Liver (tissue), 8 donors: ENCODE measurements at regions not wholly inside any gene's neighbourhood (a gene's known extent, or its start where the extent isn't known, plus 50 kb on each side); places are given as distances from the start of the nearest gene placed in this dataset.

Experiments
- DNase-seq: peaks from one replicate; pipeline ENCODE4 v3.0.0-alpha.2; 2017; ENCODE audit warnings: low spot score
- H3K27ac ChIP-seq, 2 donors: one replicate each; pipeline ENCODE4 v1.7.0; 2013; ENCODE audit warnings: inconsistent platforms in 2 of 2, low read length in 2 of 2, control low read depth in 1 of 2, low read depth in 1 of 2, mild to moderate bottlenecking in 1 of 2
- H3K27me3 ChIP-seq, 4 donors: one replicate each; pipeline versions ENCODE4 v1.6.1 to v1.7.0; 2013; ENCODE audit warnings: low read length in 3 of 4, inconsistent platforms in 1 of 4, mild to moderate bottlenecking in 1 of 4, moderate library complexity in 1 of 4; ENCODE audit not compliant: control insufficient read depth in 4 of 4, insufficient read depth in 4 of 4
- H3K36me3 ChIP-seq, 4 donors: one replicate each; pipeline versions ENCODE4 v1.6.1 to v1.7.0; 2013; ENCODE audit warnings: low read length in 3 of 4, mild to moderate bottlenecking in 3 of 4, low read depth in 1 of 4, moderate library complexity in 1 of 4; ENCODE audit not compliant: control insufficient read depth in 4 of 4, insufficient read depth in 3 of 4
- H3K4me1 ChIP-seq, 4 donors: one replicate each; pipeline versions ENCODE4 v1.6.1 to v1.7.0; 2013; ENCODE audit warnings: low read length in 3 of 4, mild to moderate bottlenecking in 3 of 4, moderate library complexity in 1 of 4; ENCODE audit not compliant: control insufficient read depth in 4 of 4, insufficient read depth in 4 of 4
- H3K4me3 ChIP-seq, 3 donors: one replicate each; pipeline versions ENCODE4 v1.6.1 to v1.7.0; 2013; ENCODE audit warnings: low read length in 3 of 3, control low read depth in 1 of 3, low read depth in 1 of 3, mild to moderate bottlenecking in 1 of 3
- H3K9ac ChIP-seq, 2 donors: one replicate each; pipeline ENCODE4 v1.7.0; 2013; ENCODE audit warnings: low read length in 2 of 2, mild to moderate bottlenecking in 2 of 2, moderate library complexity in 2 of 2, control low read depth in 1 of 2, low read depth in 1 of 2
- H3K9me3 ChIP-seq, 4 donors: one replicate each; pipeline versions ENCODE4 v1.6.1 to v1.7.0; 2013; ENCODE audit warnings: low read length in 3 of 4; ENCODE audit not compliant: control insufficient read depth in 4 of 4
- CTCF ChIP-seq: fragments of 150-350 bp; IDR thresholded peaks from 2 replicates; pipeline ENCODE4 v1.5.1; 2017; ENCODE audit warnings: improper control_type of control experiment, low read depth, low read length; ENCODE audit not compliant: missing input control
- EGR1 ChIP-seq, 2 donors: IDR thresholded peaks; 2 replicates each; pipeline ENCODE4 v1.6.1; 2016 to 2018; ENCODE audit warnings: antibody characterized with exemption in 2 of 2, low read depth in 2 of 2
- FOXA1 ChIP-seq: IDR thresholded peaks from 2 replicates; pipeline ENCODE4 v1.6.1; 2016; ENCODE audit warnings: antibody characterized with exemption
- FOXA2 ChIP-seq: IDR thresholded peaks from 2 replicates; pipeline ENCODE4 v1.6.1; 2016; ENCODE audit warnings: antibody characterized with exemption
- GABPA ChIP-seq, 2 donors: IDR thresholded peaks in 1 of 2; conservative IDR thresholded peaks in 1 of 2; 2 replicates each; pipeline ENCODE4 v1.6.1; 2016; ENCODE audit warnings: antibody characterized with exemption in 2 of 2, mild to moderate bottlenecking in 1 of 2, moderate library complexity in 1 of 2
- HNF4A ChIP-seq, 2 donors: conservative IDR thresholded peaks; 2 replicates each; pipeline ENCODE4 v1.6.1; 2016; ENCODE audit warnings: antibody characterized with exemption in 2 of 2, mild to moderate bottlenecking in 2 of 2
- HNF4G ChIP-seq: IDR thresholded peaks from 2 replicates; pipeline ENCODE4 v1.6.1; 2016; ENCODE audit warnings: antibody characterized with exemption
- JUND ChIP-seq, 2 donors: IDR thresholded peaks; 2 replicates each; pipeline ENCODE4 v1.6.1; 2016; ENCODE audit warnings: antibody characterized with exemption in 2 of 2
- MAX ChIP-seq: IDR thresholded peaks from 2 replicates; pipeline ENCODE4 v1.6.1; 2016; ENCODE audit warnings: antibody characterized with exemption
- NR2F2 ChIP-seq: IDR thresholded peaks from 2 replicates; pipeline ENCODE4 v1.6.1; 2016; ENCODE audit warnings: antibody characterized with exemption
- RAD21 ChIP-seq, 2 donors: IDR thresholded peaks; 2 replicates each; pipeline ENCODE4 v1.6.1; 2016; ENCODE audit warnings: antibody characterized with exemption in 2 of 2, mild to moderate bottlenecking in 2 of 2
- SP1 ChIP-seq: IDR thresholded peaks from 2 replicates; pipeline ENCODE4 v1.6.1; 2018; ENCODE audit warnings: antibody characterized with exemption, mild to moderate bottlenecking
- TAF1 ChIP-seq: conservative IDR thresholded peaks from 2 replicates; pipeline ENCODE4 v1.6.1; 2016; ENCODE audit warnings: antibody characterized with exemption, mild to moderate bottlenecking
- YY1 ChIP-seq: IDR thresholded peaks from 2 replicates; pipeline ENCODE4 v1.6.1; 2016; ENCODE audit warnings: antibody characterized with exemption, mild to moderate bottlenecking
- WGBS: extraction: QIAGEN DNeasy Blood & Tissue Kit; methylation state at CpG from one replicate; pipeline ENCODE4 v1.1.7; 2013; 5-methylcytosine and 5-hydroxymethylcytosine counted together
- TF ChIP-seq, protein P1 (sequence below): IDR thresholded peaks from 2 replicates; pipeline ENCODE4 v1.6.1; 2016; ENCODE audit warnings: antibody characterized with exemption
- TF ChIP-seq, protein P2 (sequence below): IDR thresholded peaks from 2 replicates; pipeline ENCODE4 v1.6.1; 2016; ENCODE audit warnings: antibody characterized with exemption
- TF ChIP-seq, protein P3 (sequence below): IDR thresholded peaks from 2 replicates; pipeline ENCODE4 v1.6.1; 2016; ENCODE audit warnings: antibody characterized with exemption, mild to moderate bottlenecking
- donor health status: healthy.
- donor health status: healthy.
- donor health status: healthy.
- donor health status: healthy.
- donor health status: healthy.

DNA sequence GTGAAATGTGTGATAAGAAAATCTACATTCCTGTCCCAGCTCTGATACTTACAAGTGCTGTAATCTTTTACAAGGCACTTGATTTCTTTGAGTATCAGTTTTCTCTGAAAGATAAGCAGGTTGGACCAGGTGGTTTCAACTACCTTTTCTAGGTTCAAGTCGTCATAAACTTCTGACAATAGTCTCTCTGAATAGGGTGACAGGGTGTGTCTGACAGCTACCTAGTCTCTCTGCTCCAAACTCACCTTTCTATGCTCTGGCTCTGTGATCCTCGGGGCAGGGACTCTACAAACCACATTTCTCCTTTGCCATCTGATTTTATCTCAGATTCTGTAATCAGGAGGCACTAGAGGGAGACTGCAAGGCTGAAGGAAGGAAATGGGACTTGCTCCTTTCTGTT, 137.7 kb upstream of the SYT1 start:
- Histone ChIP-seq H3K27me3 (no peaks in the 10 kb centered on the region), H3K4me1 (no peaks in the 10 kb centered on the region), H3K4me3 (no peak overlapping the region), H3K9me3 (no peaks in the 10 kb centered on the region), H3K27ac (no peak overlapping the region), H3K36me3 (no peaks in the 10 kb centered on the region), H3K9ac (no peak overlapping the region)
- DNase-seq: no peak
- TF ChIP-seq CTCF (no peak), RAD21 (IDR thresholded peaks at IDR 0.05) (no peak), NR2F2 (no peak), HNF4G (no peak), MAX (no peak), FOXA1 (no peak), YY1 (no peak), FOXA2 (no peak), GABPA (IDR thresholded peaks at IDR 0.05 in 1 of 2, conservative IDR thresholded peaks at IDR 0.05 in 1 of 2) (no peak), EGR1 (IDR thresholded peaks at IDR 0.05; ENCODE audit: low read depth in 2 of 2) (no peak), SP1 (no peak), HNF4A (conservative IDR thresholded peaks at IDR 0.05) (no peak), TAF1 (no peak)
- TF ChIP-seq, protein P1, sequence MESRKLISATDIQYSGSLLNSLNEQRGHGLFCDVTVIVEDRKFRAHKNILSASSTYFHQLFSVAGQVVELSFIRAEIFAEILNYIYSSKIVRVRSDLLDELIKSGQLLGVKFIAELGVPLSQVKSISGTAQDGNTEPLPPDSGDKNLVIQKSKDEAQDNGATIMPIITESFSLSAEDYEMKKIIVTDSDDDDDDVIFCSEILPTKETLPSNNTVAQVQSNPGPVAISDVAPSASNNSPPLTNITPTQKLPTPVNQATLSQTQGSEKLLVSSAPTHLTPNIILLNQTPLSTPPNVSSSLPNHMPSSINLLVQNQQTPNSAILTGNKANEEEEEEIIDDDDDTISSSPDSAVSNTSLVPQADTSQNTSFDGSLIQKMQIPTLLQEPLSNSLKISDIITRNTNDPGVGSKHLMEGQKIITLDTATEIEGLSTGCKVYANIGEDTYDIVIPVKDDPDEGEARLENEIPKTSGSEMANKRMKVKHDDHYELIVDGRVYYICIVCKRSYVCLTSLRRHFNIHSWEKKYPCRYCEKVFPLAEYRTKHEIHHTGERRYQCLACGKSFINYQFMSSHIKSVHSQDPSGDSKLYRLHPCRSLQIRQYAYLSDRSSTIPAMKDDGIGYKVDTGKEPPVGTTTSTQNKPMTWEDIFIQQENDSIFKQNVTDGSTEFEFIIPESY: no peak
- TF ChIP-seq, protein P2, sequence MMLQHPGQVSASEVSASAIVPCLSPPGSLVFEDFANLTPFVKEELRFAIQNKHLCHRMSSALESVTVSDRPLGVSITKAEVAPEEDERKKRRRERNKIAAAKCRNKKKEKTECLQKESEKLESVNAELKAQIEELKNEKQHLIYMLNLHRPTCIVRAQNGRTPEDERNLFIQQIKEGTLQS: no peak
- TF ChIP-seq, protein P3, sequence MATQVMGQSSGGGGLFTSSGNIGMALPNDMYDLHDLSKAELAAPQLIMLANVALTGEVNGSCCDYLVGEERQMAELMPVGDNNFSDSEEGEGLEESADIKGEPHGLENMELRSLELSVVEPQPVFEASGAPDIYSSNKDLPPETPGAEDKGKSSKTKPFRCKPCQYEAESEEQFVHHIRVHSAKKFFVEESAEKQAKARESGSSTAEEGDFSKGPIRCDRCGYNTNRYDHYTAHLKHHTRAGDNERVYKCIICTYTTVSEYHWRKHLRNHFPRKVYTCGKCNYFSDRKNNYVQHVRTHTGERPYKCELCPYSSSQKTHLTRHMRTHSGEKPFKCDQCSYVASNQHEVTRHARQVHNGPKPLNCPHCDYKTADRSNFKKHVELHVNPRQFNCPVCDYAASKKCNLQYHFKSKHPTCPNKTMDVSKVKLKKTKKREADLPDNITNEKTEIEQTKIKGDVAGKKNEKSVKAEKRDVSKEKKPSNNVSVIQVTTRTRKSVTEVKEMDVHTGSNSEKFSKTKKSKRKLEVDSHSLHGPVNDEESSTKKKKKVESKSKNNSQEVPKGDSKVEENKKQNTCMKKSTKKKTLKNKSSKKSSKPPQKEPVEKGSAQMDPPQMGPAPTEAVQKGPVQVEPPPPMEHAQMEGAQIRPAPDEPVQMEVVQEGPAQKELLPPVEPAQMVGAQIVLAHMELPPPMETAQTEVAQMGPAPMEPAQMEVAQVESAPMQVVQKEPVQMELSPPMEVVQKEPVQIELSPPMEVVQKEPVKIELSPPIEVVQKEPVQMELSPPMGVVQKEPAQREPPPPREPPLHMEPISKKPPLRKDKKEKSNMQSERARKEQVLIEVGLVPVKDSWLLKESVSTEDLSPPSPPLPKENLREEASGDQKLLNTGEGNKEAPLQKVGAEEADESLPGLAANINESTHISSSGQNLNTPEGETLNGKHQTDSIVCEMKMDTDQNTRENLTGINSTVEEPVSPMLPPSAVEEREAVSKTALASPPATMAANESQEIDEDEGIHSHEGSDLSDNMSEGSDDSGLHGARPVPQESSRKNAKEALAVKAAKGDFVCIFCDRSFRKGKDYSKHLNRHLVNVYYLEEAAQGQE: no peak
- 27% methylated on average over 2 of the region's 2 CpGs for WGBS

DNA sequence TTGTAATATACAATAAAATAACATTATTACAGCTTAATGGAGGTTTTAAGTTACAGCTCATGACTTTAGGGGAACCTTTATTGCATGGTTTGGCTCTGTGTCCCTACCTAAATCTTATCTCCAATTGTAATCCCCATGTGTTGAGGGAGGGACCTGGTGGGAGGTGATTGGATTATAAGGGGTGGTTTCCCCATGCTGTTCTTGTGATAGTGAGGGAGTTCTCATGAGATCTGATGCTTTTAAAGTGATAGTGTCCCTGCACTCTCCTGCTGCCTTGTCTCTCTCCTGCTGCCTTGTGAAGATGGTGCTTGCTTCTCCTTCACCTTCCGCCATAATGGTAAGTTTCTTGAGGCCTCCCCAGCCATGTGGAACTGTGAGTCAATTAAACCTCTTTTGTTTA, 132.1 kb upstream of the SYT1 start:
- Histone ChIP-seq H3K27ac (no peak overlapping the region), H3K4me3 (no peak overlapping the region), H3K9me3 (no peaks in the 10 kb centered on the region), H3K36me3 (no peaks in the 10 kb centered on the region), H3K27me3 (peaks cover 0 to 2% (median 0%) of the 10 kb centered on the region in 4 donors), H3K9ac (no peak overlapping the region), H3K4me1 (no peaks in the 10 kb centered on the region)
- no peak for DNase-seq
- WGBS: 97% methylated on average over 1 of the region's 1 CpG
- TF ChIP-seq CTCF (no peak), FOXA2 (no peak), JUND (IDR thresholded peaks at IDR 0.05) (no peak)
